ENCODE measurements at regions not wholly inside any gene's neighbourhood (a gene's known extent, or its start where the extent isn't known, plus 50 kb on each side); places are given as distances from the start of the nearest gene placed in this dataset.

DNA sequence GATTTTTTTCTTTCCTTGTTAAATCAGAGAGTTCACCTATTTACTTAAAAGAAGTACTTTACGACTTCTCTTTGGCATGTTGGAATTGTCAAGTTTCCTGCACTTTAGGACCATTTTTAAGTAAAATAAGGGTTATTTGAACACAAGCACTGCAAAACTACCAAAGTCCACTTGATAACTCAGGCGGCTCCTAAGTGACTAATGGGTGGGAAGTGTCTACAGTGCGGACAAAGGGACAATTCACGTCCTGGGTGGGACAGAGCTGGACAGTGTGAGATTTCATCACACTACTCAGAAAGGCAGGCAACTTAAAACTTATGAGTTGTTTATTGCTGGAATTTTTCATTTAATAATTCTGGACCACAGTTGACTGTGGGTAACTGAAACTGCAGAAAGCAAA, 590.2 kb upstream of the UBE2E2 start (continued):
- TF ChIP-seq, protein P1, sequence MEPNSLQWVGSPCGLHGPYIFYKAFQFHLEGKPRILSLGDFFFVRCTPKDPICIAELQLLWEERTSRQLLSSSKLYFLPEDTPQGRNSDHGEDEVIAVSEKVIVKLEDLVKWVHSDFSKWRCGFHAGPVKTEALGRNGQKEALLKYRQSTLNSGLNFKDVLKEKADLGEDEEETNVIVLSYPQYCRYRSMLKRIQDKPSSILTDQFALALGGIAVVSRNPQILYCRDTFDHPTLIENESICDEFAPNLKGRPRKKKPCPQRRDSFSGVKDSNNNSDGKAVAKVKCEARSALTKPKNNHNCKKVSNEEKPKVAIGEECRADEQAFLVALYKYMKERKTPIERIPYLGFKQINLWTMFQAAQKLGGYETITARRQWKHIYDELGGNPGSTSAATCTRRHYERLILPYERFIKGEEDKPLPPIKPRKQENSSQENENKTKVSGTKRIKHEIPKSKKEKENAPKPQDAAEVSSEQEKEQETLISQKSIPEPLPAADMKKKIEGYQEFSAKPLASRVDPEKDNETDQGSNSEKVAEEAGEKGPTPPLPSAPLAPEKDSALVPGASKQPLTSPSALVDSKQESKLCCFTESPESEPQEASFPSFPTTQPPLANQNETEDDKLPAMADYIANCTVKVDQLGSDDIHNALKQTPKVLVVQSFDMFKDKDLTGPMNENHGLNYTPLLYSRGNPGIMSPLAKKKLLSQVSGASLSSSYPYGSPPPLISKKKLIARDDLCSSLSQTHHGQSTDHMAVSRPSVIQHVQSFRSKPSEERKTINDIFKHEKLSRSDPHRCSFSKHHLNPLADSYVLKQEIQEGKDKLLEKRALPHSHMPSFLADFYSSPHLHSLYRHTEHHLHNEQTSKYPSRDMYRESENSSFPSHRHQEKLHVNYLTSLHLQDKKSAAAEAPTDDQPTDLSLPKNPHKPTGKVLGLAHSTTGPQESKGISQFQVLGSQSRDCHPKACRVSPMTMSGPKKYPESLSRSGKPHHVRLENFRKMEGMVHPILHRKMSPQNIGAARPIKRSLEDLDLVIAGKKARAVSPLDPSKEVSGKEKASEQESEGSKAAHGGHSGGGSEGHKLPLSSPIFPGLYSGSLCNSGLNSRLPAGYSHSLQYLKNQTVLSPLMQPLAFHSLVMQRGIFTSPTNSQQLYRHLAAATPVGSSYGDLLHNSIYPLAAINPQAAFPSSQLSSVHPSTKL (CRISPR knock-in tag; IDR thresholded peaks at IDR 0.05), result peak; percentile 51
- TF ChIP-seq ZBTB2 (CRISPR knock-in tag; IDR thresholded peaks at IDR 0.05; ENCODE audit: low read depth) (no peak), NFYB (CRISPR knock-in tag; IDR thresholded peaks at IDR 0.05) (no peak), ZFAT (CRISPR knock-in tag; conservative IDR thresholded peaks at IDR 0.05) (no peak), ZNF703 (CRISPR knock-in tag; IDR thresholded peaks at IDR 0.05; ENCODE audit: borderline replicate concordance) (no peak), KDM5B (CRISPR knock-in tag; IDR thresholded peaks at IDR 0.05; ENCODE audit: borderline replicate concordance) (no peak), ZNF782 (CRISPR knock-in tag; IDR thresholded peaks at IDR 0.05; ENCODE audit: borderline replicate concordance) (no peak), PLRG1 (conservative IDR thresholded peaks at IDR 0.05) (no peak), TEAD2 (CRISPR knock-in tag; IDR thresholded peaks at IDR 0.05) (no peak), TOPORS (CRISPR knock-in tag; IDR thresholded peaks at IDR 0.05) (no peak), ZNF318 (CRISPR knock-in tag; IDR thresholded peaks at IDR 0.05) (no peak), NFE2L2 (IDR thresholded peaks at IDR 0.05; ENCODE audit: low read length) (no peak), SOX13 (IDR thresholded peaks at IDR 0.05) (no peak), SOX13 (CRISPR knock-in tag; conservative IDR thresholded peaks at IDR 0.05 in 1 of 2, IDR thresholded peaks at IDR 0.05 in 1 of 2) (peak in 1 of 2 experiments; percentile 55; a peak in 2 of 4 replicates), ZNF747 (CRISPR knock-in tag; IDR thresholded peaks at IDR 0.05; ENCODE audit: borderline replicate concordance) (no peak), SMYD3 (CRISPR knock-in tag; IDR thresholded peaks at IDR 0.05) (no peak), ATF7-NPFF (CRISPR knock-in tag; IDR thresholded peaks at IDR 0.05; ENCODE audit: low read depth) (no peak), ZNF720 (CRISPR knock-in tag; IDR thresholded peaks at IDR 0.05) (no peak), SOX5 (CRISPR knock-in tag; IDR thresholded peaks at IDR 0.05; ENCODE audit: borderline replicate concordance) (peak; percentile 39; the same call in 1 of the 2 replicates)

Measured in HepG2 (cell line).